Stimulated activated naive CD8-positive, alpha-beta T cell treated with anti-CD3 and anti-CD28 coated beads, Interleukin-15, Interleukin-2, amounts not matched to agents 100 U/mL and 50 U/mL, for 24 hours (primary cell): ENCODE measurements at regions not wholly inside any gene's neighbourhood (a gene's known extent, or its start where the extent isn't known, plus 50 kb on each side); places are given as distances from the start of the nearest gene placed in this dataset.

Source experiments
- ATAC-seq: fragments of 150-1000 bp; cut with Tn5 transposase; one replicate; pipeline ENCODE4 v1.10.0; 2021
- DNase-seq: peaks from one replicate; pipeline ENCODE4 v3.0.0; 2021

DNA sequence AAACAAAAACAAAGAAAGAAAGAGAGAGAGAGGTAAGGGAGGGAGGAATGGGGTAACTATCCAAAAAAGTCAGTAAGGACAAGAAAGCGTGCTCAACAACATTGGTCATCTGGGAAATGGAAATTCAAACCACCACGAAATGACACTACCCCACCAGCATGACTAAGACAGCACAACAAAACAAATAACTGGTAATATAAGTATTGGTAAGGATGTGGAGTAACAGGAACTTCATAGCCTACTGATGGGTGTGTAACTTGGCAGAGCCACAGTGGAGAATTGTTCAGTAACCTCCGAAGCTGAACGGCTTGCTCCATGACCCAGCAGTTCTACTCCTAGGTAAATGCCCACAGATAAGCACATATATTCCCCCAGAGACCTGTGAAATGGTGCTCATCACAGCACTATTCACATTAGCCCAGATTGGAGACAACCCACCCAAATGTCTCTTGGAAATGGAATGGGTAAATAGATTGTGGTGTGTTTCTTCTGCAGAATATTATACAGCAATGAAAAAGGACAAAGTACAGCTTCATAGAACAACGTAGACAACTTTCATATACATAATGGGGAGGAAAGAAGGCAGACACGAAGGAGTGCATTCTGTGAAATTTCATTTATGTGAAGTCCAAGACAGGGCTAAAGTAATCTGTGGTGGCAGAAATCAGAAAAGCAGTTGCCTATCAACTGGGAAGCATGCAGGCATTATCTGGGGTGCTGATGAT is 95.5 kb upstream of the ATP6AP2 start:
- DNase-seq (no peak), ATAC-seq (no peak)

DNA sequence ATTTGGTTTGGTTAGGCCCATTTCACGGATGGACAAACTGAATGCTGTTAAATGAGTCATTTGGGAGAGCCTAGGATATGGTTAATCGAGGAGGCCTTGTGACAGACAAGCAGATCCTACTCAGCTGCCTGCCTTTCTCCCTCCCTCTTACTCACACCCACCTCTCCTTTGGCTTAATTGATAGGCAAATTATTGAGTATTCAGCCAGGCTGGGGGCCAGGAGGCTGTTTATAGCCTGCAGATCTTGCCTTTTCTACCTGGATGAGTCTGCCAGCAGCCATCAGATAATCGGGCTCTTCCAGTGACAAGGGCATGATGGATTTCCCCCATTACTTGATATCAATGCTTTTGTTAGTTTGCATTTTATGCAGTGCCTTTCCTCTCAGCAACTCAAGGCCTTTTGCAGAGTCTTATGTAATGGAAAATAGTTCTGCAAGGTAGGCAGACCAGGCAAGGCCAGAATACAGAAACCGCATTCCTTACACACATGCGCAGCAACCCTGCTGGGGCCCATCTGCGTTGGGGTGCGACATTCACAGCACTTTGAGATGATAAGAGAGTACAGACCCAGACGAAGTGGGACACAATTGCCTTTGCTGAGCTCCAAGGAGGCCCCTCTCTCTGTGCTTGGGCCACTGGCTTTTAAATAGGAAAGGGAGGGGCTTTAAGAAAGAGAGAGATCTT is 96.2 kb upstream of the ATP6AP2 start:
- DNase-seq, result no peak
- no peak for ATAC-seq

- DNase-seq (no peak), ATAC-seq (no peak)
Measured at GRCh38 chrX:40483502-40483901, 97.3 kb upstream of the ATP6AP2 start.

DNA sequence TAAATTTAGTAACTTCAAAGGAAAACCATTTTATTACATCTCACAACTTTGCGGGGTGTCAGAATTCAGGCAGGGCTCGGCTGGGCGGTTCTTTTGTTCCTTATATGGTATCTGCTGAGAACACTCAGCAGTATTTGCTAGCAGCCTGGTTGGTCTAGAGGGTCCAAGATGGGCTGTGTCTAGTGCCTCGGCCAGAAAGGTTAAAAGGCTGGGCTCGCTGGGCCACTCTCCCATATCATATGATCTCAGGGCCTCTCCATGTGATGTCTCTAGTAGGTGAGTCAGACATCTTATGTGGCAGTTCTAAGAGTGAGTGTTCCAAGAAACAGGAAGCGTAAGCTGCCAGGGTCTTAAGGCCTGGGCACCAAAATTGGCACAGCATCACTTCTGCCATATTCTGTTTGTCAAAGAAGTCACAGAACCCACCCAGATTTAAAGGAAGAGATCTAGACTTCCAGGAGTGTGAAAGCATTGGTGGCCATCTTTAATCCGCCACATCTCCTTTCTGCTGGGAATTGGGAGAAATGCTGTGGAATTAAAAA is 100.9 kb upstream of the ATP6AP2 start:
- ATAC-seq, result no peak
- DNase-seq, result no peak

GRCh38 chrX:40478474-40479065 is 102.2 kb upstream of the ATP6AP2 start:
- ATAC-seq (peak; percentile 81), DNase-seq (peak; percentile 16)

GRCh38 chrX:40476958-40477357 is 103.8 kb upstream of the ATP6AP2 start:
- DNase-seq (no peak), ATAC-seq (no peak)

DNA sequence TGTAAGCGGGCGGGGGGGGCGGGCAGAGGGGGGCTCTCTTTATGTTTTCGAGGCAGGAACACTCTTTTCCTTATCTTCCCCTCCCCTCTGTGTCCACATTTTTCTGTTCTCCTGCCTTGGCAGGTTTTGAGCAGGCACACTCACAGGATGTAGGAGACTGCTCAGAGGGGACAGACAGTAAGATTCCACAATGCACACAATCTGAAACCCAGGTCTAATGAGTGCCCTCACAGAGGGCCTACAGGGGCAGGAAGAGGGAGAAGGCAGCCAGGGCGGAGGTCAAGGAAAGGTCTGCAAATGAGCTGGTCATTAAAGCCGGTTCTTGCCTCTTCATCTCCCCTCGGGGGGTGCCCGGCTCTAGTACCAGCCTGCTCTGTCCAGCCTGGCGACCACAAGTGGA is 106.1 kb upstream of the ATP6AP2 start:
- DNase-seq (no peak), ATAC-seq (no peak)

GRCh38 chrX:40474205-40474626 is 106.6 kb upstream of the ATP6AP2 start:
- ATAC-seq (no peak), DNase-seq (no peak)

DNA sequence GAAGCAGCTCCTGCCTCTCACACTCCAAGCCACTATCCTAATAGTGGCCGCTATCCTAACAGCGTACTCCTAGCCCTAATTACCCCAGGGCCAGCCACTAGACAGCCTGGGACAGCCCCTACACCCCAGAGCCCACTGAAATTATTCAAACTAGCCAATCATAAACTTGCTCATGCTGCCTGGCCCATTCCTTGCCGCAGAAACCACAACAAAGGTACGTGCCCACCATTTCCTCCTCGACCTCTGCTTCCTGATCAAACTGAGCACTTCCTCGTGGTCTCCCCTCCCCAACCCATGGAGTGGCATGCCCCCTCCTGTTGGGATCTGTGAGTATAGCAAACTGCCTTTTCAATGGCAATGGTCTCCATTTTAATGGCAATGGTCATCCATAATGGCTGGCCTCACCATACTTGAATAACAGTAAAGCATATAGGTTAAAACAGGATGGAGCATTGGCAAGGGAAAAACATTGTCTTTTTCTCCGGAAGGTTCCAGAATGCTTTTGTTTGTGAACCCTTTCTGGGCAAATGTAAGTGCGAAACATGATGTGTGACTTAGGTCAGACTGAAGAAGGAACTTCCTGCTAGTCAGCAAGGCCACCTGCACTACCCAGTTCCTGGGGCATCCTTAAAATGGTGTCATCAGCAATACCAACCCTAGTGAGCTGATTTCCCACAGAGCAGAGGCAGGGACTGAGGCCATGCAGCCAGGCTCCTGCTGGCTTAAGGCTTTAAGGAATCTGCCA is 107.1 kb upstream of the ATP6AP2 start:
- ATAC-seq (no peak), DNase-seq (peak; percentile 31)

GRCh38 chrX:40471965-40472648 is 108.7 kb upstream of the ATP6AP2 start:
- DNase-seq, result peak; percentile 24

DNA sequence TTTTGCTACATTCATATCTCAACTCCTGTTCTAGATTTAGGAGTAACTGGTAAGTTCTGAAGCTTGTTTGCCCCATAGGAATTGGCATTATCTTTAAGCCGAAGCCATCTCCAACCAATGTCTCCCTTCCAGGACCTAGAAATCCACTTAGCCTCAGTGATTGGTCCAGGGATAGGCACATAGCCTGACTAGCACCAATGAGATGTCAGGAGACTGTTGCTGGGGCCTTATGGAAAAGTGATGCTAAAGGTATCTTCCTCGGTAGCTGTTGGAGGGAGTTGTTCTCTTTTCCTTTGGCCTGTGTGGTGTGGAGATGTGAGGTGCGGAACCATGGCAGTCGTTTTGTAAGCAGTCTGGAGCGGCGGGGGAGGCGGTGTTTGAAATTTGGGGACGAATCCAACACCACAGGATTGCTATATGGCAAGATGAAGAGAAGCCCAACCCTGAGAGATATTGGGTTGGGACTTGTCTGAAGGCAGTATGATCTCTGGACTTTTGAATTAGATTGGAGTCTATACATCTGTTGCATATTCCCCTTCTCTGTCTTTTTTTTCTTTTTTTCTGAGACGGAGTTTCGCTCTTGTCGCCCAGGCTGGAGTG is 109.8 kb upstream of the ATP6AP2 start:
- no peak for ATAC-seq
- DNase-seq, result no peak

More at GRCh38 chrX:40471965-40472648, 108.7 kb upstream of the ATP6AP2 start:
- ATAC-seq, result peak; percentile 34

- no peak for ATAC-seq
- no peak for DNase-seq
Measured at GRCh38 chrX:40469316-40469715, 111.5 kb upstream of the ATP6AP2 start.

- ATAC-seq (peak; percentile 77), DNase-seq (peak; percentile 26)
Measured at GRCh38 chrX:40468033-40468846, 112.5 kb upstream of the ATP6AP2 start.

- ATAC-seq, result no peak
- no peak for DNase-seq
Measured at GRCh38 chrX:40467454-40467853, 113.3 kb upstream of the ATP6AP2 start.

DNA sequence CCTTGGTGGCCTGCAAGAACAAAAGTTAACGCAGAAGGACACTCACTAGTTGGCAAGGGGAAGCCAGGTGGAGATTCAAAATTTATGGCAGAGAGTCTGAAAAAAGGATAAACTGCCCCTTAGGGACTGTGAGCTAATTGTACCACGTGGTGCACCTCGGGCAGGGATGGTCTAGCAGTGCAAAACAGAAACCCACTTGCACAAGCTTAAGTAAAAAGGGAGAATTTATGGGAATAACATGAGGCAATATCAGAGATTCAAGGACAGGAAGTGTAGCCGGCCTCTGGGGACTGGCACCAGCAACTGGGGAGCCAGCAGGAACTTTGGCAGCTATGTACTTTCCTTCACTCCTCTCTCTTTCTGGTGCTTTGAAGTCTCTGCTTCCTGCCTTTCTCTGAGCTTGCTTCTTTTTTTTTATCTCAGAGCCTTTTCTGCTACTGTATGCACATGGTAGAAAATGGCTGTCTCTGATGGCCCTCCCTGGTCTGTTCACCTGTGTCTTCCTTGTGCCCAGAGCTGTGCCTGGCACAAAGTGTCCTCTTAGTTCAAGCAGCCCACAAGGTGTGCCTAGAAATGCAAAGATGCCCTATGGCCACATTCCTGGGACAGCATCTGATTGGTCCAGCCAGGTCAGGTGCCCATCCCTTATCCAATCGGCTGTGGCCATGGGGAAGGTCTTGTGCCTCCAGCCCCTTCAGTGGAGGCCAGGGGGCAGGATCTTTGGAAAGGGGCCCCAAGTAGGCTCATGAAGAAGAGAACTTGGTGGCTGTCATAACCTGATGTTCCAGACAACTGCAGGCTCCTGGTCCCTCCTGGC is 114.8 kb upstream of the ATP6AP2 start:
- no peak for ATAC-seq

DNA sequence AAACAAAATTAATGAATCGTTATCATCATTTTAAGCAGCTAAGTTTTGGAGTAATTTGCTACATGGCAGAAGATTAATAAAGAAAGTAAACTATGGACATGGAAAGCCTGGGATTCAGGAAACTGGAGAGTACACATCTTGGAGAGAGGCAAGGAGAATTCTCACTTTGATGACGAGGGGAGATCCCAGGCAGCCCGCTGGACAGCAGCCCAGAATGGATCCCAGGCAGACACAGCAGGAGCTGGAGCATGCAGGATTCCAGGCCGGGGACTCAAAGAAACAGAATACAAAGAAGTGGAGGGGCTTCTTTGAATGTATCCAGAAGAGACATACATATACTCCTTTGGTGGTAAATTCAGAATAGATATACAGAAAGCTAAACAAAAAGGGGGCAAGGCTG is 118.0 kb upstream of the ATP6AP2 start:
- DNase-seq (no peak), ATAC-seq (no peak)

More for the DNA sequence above, 114.8 kb upstream of the ATP6AP2 start:
- no peak for DNase-seq

DNA sequence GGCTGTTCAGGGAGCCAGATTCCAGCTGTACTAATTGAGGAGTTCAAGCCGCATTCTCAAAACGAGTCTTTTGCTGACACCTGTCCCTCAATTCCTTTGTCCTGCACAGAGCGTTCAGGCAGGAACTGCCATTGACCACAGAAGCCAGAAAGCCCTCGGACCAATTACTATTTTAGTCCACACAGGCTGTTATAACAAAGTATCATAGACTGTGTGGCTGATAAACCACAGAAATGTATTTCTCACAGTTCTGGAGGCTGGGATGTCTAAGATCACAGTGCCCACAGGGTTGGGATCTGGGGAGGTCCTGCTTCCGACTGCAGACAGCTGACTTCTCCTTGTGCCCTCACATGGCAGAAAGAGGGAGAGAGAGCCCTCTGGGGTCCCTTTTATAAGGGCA is 119.8 kb upstream of the ATP6AP2 start:
- ATAC-seq, result no peak
- no peak for DNase-seq

DNA sequence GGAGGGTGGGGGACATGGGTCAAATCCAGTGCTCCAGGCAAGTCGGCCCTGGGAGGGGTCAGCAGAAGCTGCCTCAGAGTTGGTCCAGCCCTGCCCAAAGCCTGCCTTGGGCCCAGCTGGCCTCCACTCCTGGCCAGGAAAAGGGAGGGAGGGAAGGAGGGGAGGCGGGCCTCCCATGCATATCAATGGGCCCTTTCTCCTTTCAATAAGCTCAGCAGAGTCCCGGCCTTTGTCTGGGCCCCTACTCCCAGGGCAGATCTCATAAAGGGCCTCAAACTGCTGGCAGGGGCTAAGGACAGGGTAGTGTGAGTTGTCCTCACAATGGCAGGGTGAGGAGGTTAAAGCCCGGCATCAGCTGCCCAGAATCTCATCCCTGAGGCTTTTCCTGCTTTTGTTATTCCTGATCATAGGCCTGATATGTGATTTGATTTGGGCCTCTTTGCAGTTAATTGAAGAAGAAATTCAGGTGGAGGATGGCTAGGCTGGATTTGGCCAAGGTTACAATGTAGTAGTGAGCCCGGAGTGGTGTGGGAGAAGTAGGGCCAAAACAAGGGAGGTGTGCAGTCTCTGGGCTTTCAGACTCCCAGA is 121.1 kb upstream of the ATP6AP2 start:
- DNase-seq (no peak), ATAC-seq (no peak)

DNA sequence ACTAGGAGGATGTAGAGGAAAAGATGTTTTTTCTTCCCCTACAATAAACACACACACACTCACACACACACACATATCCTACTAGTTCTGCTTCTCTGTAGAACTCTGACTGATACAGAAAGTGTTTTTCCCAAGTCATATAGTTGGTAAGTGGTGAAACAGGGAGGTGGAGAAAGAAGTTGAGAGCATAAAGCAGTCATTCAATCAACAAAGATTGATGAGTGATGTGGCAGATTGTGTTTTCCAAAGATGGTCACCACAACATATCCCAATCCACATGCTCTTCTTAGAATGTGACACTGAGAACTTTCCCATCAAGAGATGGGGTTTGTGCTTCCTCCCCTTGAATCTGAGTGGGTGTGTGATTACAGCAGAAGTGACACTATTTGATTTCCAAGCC is 123.4 kb upstream of the ATP6AP2 start:
- ATAC-seq, result no peak
- DNase-seq, result no peak
